GM18517 (cell line): ENCODE measurements at regions not wholly inside any gene's neighbourhood (a gene's known extent, or its start where the extent isn't known, plus 50 kb on each side); places are given as distances from the start of the nearest gene placed in this dataset.
"Not testable (repeated sequence)": the region's sequence is repeated elsewhere in the genome, so short reads cannot be mapped to it uniquely, and the experiment has no call there.

Experiments
- ATAC-seq: cut with Tn5 transposase; IDR thresholded peaks from one replicate; pipeline ENCODE4 v1.9.1; 2021; ENCODE audit warnings: mild to moderate bottlenecking, moderate library complexity; ENCODE audit not compliant: unreplicated experiment

DNA sequence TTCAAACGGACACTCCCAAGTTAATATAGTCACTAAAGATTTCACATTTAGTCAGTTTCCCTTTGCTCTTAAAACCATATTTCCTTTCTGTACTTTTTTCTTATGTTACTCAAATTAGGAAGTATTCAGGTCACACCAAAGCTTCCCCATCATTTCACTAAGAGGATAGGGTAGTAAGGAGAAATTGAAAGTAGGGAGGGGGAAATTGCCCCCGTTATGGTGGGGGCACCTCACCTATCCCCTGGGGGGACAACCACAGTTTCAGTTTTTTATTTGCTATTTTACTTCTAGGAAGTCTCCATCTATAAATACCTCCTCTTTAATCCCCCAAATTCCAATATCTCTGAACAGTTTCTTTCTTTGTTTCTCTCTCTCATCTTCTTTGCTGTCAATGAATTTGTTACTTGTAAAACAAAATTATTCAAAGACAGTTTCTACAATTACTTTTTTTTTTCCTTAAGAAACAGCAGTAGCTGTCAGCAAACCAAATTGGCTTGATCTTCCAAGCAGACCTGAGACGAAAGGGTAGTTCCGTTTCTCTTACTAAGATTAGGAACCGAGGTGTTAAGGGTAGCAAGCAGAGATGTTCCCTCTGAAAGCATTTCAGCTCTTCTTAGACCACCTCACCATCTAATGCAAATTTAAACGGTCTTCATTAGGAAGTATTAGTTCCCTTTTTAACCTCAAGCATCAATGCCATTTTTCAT is 160.2 kb upstream of the KLF3 start:
- peak; percentile 93 for ATAC-seq

DNA sequence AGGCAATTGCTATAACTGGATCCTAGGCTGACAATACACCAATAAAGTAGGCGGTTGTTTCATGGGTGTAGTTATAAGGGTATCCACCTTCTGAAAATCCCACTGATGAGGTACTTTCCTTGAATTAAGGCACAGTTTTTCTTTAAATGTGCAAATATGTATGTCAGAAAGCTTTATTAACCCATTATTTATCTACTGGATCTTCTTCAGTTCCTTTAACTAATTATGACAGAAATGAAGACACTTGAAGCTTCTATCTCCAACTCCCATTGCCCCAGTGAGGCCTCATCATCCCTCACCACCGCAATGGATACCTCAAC is 159.6 kb upstream of the KLF3 start:
- no peak for ATAC-seq

DNA sequence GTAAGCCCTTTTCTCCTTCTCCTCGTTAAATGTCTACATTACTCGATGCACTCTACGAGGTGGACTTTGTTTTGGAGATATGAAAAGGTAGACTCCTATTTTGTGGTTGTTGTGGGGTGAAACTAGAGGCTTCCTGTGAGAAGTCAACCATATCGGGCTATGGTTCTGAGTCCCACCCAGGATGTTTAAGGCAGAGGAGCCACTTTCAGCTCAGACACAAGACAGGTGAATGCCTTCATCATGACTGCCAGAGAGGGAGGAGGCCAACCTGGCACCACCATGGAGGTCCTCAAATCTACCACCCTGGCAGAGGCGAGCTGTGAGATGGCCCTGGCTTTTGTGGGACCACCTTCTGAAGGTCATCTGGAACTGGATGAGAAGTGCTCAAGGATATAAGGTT is 154.4 kb upstream of the KLF3 start:
- no peak for ATAC-seq

DNA sequence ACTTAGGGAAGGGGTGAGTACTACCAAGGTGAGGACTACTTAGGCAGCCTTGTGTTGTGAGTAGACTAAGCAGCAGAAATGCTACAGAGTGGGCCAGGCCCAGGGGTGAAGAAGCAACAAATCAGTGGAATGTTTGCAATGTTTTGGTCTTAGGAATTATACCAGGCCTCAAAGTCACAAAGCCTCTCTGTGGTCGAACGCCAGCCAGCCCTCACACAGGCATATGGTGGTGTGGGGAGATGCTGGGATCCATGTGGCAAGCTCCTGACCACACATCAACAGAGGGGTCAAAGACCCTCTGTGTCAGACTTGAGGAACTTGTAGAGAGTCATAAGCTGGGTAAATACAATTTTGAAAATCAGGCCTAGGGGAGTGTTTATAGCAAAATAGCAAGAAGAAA is 153.8 kb upstream of the KLF3 start:
- ATAC-seq = no peak

DNA sequence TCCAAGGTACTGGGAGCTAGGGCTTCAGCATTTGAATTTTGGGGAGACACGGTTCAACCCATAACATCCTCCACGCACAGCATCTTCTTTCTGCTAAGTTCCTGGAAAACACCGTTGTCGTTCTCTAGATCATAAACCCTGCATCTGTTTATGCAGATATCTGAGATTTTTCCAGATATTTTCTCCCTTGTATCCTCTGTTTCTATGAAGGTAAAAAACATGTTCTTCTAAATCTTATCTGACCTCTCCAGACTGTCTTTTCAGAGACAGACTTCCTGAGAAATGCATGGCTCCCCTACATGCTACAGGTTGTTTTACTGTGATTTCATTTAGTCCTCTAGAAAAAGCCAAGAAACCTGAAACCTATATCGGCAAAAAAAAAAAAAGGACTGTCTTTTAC is 152.3 kb upstream of the KLF3 start:
- ATAC-seq = no peak

DNA sequence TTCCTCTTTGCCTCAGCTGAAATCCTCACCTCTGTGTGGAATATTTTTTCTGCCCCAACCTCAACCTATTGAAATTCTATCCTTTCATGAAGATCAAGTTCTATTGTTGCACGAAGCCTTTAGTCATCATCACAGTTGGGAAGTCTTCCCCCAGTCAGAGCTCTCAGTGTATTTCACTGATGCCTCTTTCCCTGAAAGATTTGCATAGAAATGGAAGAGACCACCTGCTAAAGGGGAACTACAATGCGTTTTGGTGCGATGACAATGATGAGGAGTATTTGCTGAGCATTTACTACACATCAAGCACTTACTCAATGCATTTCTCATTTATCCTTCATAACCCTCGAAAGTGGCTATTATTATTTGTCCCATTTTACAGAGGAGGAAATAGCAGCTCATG is 151.2 kb upstream of the KLF3 start:
- no peak for ATAC-seq

DNA sequence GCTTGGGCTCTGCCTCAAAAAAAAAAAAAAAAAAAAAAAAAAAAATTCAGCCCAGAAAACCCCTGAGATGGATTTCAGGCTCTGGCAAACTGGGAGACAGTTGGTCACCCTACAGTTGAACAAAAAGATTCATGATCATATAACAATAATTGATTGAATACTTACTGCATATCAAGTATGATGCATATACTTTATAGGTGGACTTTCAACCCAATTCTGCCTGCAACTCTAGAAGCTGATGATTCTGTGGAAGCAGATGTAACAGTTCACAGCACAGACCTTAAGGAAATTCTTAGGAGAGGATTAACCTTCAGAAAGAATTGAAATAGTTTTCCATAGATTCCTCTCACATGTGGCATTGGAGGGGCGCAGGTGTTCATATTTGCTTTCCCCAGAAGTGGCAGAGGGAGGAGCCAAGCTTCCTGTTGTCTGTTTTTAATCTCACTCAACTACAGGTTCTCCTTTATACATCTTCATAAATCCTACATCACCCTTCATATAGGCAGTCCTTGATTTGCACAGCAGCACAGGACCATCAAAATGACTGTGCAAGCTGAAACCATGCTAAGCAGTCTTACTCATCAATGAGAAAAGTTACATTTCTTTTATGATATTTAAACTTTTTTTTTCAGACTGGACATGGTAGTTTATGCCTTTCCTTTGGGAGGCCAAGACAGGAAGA is 149.4 kb upstream of the KLF3 start:
- ATAC-seq = no peak

DNA sequence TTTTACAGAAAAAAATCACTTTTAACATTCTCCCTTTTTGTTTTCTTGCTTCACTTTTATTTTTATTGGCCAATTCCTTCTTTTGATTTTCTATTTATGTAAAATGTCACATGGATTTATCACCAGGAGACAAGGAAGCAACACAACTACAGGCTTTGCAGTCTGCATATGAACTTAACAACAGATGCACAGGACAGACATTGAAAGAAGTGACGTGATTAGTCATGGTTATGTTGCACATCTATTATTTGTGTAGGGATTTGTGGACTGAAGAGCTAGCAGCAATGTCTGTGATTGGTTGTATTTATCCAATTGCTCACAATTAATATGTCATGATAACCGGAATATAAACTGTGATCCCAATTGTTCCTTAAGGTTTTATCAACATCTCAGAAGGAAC is 147.8 kb upstream of the KLF3 start:
- no peak for ATAC-seq

DNA sequence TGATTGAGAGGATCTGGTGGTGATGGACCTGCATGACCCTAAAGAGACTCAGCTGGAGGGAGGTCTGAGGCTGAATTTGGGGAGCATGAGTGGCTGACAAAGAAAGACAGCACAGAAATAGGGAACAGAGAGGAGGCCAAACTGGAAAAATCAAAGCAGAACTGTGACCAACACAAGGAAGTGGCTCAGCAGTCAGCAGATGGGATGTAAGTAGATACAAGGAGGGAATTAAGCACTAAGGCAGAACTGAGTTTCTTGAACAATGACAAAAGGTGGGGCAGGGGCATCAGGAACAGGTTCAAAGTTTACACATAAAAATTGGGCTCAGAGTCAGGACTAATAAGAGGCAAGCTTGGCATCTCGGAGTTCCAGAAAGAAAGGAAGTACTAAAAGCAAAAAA is 144.3 kb upstream of the KLF3 start:
- no peak for ATAC-seq

DNA sequence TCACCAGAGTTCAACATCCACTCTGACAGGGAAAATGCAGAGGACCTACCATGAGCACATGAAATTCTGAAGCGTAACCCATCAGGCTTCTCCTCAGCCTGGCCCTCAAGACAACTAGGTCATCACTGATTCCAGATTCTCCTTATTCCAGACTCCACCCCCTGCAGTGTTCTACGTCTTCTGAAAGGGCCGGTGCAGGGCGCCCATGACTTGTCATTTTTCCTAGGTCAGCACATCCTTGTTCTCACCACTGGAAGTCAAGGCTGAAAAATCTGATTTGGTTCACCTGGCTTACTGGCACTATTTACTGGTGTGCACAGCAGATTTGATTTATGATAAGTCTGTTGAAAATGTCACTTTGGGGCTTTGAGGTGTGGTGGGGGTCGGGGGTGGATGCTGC is 140.9 kb upstream of the KLF3 start:
- no peak for ATAC-seq

DNA sequence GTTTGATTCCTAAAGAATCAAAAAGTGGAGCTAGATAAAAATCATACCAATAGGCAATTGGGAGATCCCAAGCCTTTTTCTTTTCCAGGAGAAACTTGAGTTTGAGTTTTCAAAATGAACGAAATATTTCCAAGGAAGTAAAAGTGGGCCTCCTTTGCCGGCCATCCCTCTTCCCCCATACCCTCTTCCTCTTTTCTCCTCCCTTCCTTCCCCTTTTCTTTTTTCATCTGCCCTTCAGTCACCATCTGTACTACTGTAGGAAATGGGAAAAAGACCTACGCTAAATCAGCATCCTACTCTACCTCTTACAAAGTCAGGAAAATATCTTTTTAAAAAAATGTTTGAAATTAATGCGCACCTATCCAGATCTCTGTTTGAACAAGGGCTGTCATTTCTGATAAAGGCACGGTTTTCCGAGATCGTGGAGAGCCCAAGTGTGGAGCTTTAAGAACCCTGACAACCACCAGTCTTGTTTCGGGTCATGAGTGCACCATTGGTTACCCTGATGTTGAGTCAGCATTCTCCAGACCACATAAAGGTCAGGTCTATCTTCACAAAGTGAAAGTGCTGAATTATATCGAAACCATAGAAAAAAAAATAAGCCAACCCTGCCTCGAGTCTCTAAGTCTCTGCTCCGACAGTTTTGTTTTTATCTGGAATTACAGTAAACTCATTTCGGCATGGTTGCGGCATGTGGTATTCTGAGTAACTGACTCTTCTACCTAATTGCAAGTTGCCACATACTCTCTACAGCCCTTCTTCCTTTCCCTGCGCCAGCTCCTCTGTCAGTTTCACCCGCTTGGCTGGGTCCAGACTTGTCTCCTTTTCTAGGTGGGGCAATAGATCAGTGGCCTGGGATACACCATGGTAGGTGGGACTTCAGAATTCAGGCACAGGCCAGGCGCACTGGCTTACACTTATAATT is 140.2 kb upstream of the KLF3 start:
- ATAC-seq = peak; percentile 99

DNA sequence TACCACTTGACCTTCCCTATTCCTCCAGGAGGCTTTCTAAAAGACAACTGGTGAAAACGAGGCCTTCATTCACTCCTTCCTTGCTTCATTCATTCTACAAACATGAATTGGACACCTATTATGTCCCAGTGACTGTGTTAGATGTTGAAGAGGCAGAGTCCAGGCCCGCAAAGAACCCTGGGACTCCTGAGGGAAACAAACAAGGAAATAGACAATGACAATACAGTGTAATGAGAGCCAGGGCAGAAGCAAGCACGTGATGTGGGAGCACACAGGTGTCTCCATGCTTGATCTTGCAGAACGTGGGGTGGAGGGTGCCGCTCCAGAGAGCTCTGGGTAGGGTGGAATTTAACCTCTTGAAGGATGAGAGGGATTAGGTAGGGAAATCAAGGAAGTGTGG is 137.6 kb upstream of the KLF3 start:
- no peak for ATAC-seq

DNA sequence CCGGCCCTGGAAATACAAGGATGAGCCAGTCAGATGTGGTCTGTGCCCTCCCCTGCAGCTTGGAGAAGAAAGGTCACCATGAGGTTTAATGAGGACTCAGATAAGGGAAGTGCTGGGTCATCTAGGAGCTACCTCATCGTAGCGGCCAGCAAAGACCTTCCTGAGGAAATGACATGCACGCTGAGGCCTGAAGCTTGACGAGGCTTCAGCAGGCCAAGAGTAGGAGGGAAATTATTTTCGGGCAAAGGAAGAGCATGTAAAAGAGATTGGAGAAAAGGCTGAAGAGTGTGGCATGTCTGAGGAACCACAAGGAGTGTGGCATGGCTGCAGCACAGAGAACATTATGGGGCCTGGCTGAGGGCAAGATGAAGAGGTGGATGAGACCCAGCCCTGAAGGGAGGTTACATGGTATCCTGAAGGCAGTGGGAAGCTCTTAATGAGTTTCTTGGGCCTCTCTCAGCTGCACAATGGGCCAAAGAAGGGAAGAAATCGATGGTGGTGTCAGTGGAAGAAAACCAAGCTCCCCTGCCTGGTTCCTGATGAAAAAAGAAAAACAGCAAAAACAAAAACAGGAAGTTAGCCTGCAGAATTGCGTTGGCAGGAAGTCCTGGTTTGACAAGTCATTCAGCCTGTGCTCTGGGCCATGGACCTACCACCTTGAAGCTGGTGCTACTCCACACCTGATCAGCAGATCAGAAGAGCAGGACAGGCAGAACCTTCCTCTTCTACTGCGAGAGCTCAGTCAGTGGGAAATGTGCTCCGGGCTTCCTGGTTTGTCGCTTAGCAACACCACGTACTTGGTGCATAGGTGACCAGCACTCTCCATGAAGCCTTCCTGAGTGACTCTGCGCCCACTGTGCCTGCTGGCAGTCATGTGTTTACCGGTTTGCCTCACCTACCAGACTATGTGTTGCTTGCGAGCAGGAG is 134.5 kb upstream of the KLF3 start:
- peak; percentile 80 for ATAC-seq

DNA sequence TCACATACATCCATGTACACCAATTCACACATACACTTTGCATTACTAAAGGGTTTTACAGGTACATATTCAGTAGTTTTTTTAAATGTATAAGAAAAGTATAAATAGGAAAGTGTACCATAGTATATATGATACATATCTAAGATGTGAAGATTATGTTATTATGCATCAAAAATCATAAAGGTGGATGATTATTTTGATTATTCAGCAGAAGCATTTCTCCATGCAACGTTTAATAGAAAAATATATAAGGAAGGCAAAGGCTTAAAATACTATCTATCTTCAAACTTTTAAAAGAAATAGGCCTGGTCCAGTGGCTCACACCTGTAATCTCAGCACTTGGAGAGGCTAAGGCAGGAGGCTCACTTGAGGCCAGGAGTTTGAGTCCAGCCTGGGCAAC is 133.5 kb upstream of the KLF3 start:
- ATAC-seq = no peak

DNA sequence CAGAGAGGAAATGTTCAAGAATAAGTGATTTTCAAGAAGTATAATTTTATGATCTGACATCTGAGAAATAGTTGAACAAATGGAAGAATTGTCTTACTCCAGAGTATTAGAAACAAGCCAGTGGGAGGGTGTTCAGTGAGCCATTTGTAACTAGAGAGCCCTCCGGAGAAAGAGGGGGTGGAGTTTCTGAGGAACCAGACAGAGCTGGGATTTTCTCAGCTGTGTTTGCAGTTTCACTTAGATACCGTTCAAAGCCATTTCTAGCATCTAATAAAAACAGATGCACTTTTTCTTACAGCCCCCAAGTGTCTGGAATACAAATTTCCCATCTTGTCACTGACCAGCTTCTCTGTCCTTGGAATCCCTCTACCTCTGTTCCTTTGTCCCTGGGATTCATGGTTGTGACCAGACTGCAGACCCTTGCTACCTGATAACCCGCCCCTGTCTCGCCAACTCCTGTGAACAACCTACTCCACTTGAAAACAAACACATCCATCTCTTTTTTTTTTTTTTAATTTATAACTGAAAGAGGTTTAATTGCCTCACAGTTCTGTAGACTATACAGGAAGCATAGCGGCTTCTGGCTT is 132.8 kb upstream of the KLF3 start:
- ATAC-seq = no peak

DNA sequence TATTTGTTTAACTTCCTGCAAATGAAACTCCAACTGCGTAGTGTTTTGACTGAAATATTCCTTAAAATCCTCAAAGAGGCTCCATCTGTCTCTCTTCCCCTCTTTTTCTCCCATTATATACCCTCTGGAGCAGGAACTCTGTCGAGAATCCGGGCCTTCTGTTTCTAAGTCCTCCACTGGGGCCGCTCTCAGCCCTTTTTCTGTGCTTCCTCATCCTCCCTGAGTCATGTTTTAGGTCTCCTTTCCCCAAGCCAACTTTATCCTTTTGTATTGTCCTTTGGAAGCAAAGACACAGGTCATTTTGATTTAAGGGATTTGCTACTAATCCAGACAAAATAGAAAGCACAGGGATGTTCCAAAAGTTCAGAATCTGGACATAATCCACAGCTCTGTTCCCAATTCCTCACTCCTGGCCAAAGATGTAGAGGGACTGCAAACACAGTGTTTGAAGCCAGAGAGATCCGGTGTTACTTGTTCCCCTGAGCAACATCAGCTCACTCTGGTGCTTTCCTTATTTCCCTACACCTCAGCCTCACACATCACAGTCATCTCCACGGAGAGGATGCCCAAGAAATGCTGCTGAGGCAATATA is 131.0 kb upstream of the KLF3 start:
- no peak for ATAC-seq

DNA sequence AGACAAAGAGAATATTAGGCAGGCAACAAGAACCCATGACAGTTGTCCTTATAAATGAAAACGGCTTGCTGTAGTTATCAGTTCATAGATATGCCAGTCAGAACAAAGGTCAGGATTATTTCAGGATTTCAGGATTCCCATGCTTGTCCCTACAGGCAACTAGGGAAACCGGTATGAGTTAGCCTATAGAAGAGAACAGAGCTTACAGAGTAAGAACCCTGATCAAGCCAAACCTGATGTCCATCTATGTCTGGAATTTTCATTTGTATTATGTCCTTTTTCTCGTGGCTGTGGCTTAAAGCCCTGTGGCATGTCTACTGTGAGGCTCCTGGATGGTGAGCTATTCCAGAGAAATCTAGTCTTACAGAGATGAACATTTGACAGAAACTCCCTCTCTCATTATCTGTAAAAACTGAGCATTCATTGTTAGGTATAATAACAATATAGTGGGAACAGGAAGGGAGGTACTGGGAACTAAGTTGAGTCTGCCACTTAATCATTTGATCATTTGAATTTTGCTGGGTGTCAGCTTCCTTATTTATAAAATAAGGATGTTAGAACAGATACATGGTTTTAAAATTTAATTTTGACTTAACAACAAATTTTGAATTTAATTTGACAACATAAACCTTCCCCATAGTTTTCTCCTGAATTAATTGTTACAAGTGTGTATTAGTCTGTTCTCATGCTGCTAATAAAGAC is 129.5 kb upstream of the KLF3 start:
- no peak for ATAC-seq

DNA sequence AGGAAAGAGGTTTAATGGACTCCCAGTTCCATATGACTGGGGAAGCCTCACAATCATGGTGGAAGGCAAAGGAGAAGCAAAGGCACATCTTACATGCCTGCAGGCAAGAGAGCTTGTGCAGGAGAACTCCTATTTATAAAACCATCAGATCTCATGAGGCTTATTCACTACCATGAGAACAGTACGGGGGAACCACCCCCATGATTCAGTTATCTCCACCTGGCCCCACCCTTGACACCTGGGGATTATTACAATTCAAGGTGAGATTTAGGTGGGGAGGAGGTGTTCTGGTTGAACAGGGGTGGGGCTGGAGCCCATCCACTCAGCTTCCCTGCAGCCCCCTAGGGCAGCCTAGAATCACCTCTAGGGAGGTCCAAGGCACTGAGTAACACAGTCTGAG is 128.9 kb upstream of the KLF3 start:
- not testable (repeated sequence) for ATAC-seq

DNA sequence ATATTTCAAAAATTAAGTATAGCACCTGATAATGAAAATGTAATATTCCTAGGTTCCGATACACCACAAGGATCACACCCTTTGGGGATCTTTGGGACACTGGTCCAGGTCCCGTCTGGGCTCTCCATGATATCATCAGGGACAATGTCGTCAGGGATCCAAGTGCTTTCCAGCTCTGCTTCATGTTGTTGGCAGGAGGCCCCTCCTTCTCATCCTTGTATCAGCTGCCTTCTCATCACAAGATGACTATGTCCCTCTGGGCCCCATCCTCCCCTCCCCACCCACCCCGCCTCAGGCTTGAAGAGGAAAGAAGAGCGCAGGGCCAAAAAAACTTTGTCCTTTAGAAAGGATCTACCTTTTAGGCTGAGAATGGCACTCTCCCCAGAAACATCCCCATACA is 128.3 kb upstream of the KLF3 start:
- no peak for ATAC-seq

DNA sequence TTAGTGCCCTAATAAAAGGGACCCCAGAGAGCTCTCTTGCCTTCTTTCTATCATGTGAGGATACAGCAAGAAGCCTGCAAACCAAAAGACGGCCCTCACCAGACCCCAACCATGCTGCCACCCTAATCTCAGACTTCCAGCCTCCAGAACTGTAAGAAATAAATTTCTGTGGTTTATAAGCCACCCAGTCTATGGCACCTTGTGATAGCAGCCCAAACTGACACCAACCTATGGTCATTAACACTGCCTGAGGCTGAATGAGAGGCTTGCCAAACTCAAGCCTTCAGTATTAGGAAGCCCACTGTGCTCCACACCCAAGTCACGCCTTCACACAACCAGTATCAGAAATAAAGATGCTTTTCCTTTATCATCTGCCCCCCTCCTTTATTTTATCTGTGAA is 127.3 kb upstream of the KLF3 start:
- ATAC-seq = no peak
